ENCODE measurements at regions not wholly inside any gene's neighbourhood (a gene's known extent, or its start where the extent isn't known, plus 50 kb on each side); places are given as distances from the start of the nearest gene placed in this dataset.

GRCh38 chr6:121971931-121972335, 427.5 kb upstream of the HSF2 start:
- ChIA-PET POLR2A (no interaction called here), CTCF (ENCODE audit: low intra/inter-chr PET ratio, low total read pairs) (no interaction called here)
- Histone ChIP-seq H3K4me1 (ENCODE audit: insufficient read depth, low read length) (no peaks in the 10 kb centered on the region), H3K4me3 (replicated peaks in 1 of 3; ENCODE audit: insufficient read depth in 1 of 3, low read depth in 2 of 3, low read length in 3 of 3) (no peak overlapping the region), H3K9me3 (ENCODE audit: low read length) (peaks cover 5% of the 10 kb centered on the region; the same call in 1 of the 2 replicates), H3K36me3 (replicated peaks in 1 of 2; ENCODE audit: control insufficient read depth in 1 of 2, insufficient read depth in 2 of 2, low read length in 2 of 2) (no peaks in the 10 kb centered on the region), H3K27ac (ENCODE audit: extremely low read length, insufficient read depth, low read length) (no peak overlapping the region), H3K9ac (ENCODE audit: insufficient read depth, low read depth, low read length) (no peak overlapping the region), H2AFZ (ENCODE audit: low read length) (no peak overlapping the region), H3K4me2 (ENCODE audit: low read depth, low read length) (no peak overlapping the region), H3K79me2 (ENCODE audit: insufficient read depth, low read length) (no peaks in the 10 kb centered on the region), H4K20me1 (ENCODE audit: insufficient read depth, low read length) (no peaks in the 10 kb centered on the region), H3K27me3 (ENCODE audit: control insufficient read depth in 1 of 2, insufficient read depth in 2 of 2, low read length in 2 of 2) (no peaks in the 10 kb centered on the region)
- ATAC-seq (no peak), DNase-seq (ENCODE audit: low spot score) (no peak), FAIRE-seq (no peak)
- in situ Hi-C loops (cut with HindIII; ENCODE audit: extremely low pct_ligation_motif_present, low pct_unique_long_range_greater_than_20kb) = no loop called here
- intact Hi-C loops (cut with micrococcal nuclease; ENCODE audit: unreplicated experiment) = no loop called here
- BruUV-seq (replicated peaks) = no TSS peak
- TF ChIP-seq ZBTB40 (IDR thresholded peaks at IDR 0.05) (no peak), ZBTB40 (CRISPR knock-in tag; IDR thresholded peaks at IDR 0.05) (no peak), IKZF1 (IDR thresholded peaks at IDR 0.05) (no peak), ZNF710 (CRISPR knock-in tag; IDR thresholded peaks at IDR 0.05; ENCODE audit: borderline replicate concordance) (no peak), MBNL3 (CRISPR knock-in tag; conservative IDR thresholded peaks at IDR 0.05) (no peak), GRHL1 (CRISPR knock-in tag; conservative IDR thresholded peaks at IDR 0.05) (no peak), ZNF740 (CRISPR knock-in tag; IDR thresholded peaks at IDR 0.05) (no peak), PCBP2 (optimal IDR thresholded peaks at IDR 0.05; ENCODE audit: low read depth, low read length, poor library complexity, severe bottlenecking) (no peak), BCL3 (CRISPR knock-in tag; IDR thresholded peaks at IDR 0.05) (no peak)
